ENCODE measurements at regions not wholly inside any gene's neighbourhood (a gene's known extent, or its start where the extent isn't known, plus 50 kb on each side); places are given as distances from the start of the nearest gene placed in this dataset.
A peak's percentile ranks its signal among the peaks of the same experiment; 100 is the strongest.

DNA sequence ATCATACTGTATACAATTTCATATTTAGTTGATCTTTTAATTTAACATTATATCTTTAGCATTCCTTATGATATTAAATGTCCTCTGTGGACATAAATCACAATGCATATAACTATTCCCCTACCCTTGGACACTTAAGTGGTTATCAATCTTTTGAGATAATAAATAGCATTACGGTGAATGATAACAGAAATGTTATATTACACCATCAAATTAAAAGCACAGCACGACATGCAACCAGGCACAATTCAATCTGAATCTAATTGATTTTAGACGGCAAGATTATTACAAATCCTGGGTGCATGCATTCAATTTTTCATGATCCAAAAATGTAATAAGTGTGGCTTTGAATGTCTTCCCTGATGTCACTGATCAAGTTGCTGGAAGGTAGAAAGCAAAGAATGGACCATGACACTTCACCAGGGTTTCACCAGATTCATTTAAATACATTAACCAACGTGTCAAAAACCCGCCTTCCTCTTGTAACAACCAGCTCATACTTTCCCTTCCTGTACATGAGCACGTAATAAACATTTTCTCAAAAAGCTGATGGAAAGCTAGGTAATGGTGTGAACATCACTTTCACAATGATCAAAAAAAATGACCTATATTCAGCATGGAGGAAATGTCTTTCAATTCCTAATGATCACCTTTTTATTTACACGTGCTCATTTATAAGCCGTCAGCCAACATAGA is 513.7 kb upstream of the ID2 start:
- Mint-ChIP-seq H3K9me3 (ENCODE audit: unreplicated experiment) (no peaks in the 10 kb centered on the region), H3K4me3 (ENCODE audit: unreplicated experiment) (no peak overlapping the region), H3K27me3 (ENCODE audit: unreplicated experiment) (no peaks in the 10 kb centered on the region), H3K4me1 (ENCODE audit: unreplicated experiment) (peaks cover 36% of the 10 kb centered on the region), H3K27ac (ENCODE audit: unreplicated experiment) (no peak overlapping the region), H3K36me3 (ENCODE audit: unreplicated experiment) (no peaks in the 10 kb centered on the region)
- DNase-seq (ENCODE audit: extremely low spot score, unreplicated experiment): no peak
- TF ChIP-seq CTCF (IDR thresholded peaks at IDR 0.05): no peak

GRCh38 chr2:8168876-8169424 is 512.9 kb upstream of the ID2 start:
- Mint-ChIP-seq H3K27me3 (ENCODE audit: unreplicated experiment) (no peaks in the 10 kb centered on the region), H3K4me1 (ENCODE audit: unreplicated experiment) (peaks cover 42% of the 10 kb centered on the region), H3K4me3 (ENCODE audit: unreplicated experiment) (no peak overlapping the region), H3K27ac (ENCODE audit: unreplicated experiment) (peak overlapping the region; percentile 71), H3K36me3 (ENCODE audit: unreplicated experiment) (no peaks in the 10 kb centered on the region), H3K9me3 (ENCODE audit: unreplicated experiment) (no peaks in the 10 kb centered on the region)
- DNase-seq (ENCODE audit: extremely low spot score, unreplicated experiment): no peak
- TF ChIP-seq CTCF (IDR thresholded peaks at IDR 0.05): no peak

DNA sequence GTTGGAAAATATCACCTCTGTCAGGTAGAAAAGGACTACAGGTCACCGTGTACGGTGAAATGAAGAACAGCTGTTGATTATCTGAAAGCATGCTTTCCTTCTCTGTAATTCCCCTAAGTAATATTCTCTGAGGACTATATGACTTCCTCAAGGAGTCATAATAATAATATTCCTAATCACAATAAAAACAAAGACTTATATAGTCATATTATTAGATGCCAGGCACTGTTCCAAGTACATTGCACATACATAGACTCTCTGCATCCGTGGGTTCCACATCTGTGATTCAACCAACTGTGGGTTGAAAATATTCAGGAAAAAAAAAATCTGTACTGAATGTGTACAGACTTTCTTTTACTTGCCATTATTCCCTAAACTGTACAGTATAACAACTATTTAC is 512.4 kb upstream of the ID2 start:
- Mint-ChIP-seq H3K36me3 (ENCODE audit: unreplicated experiment) (no peaks in the 10 kb centered on the region), H3K9me3 (ENCODE audit: unreplicated experiment) (no peaks in the 10 kb centered on the region), H3K4me3 (ENCODE audit: unreplicated experiment) (no peak overlapping the region), H3K4me1 (ENCODE audit: unreplicated experiment) (peaks cover 46% of the 10 kb centered on the region), H3K27me3 (ENCODE audit: unreplicated experiment) (no peaks in the 10 kb centered on the region), H3K27ac (ENCODE audit: unreplicated experiment) (peak overlapping the region; percentile 71)
- DNase-seq (ENCODE audit: extremely low spot score, unreplicated experiment): no peak
- TF ChIP-seq CTCF (IDR thresholded peaks at IDR 0.05): no peak

DNA sequence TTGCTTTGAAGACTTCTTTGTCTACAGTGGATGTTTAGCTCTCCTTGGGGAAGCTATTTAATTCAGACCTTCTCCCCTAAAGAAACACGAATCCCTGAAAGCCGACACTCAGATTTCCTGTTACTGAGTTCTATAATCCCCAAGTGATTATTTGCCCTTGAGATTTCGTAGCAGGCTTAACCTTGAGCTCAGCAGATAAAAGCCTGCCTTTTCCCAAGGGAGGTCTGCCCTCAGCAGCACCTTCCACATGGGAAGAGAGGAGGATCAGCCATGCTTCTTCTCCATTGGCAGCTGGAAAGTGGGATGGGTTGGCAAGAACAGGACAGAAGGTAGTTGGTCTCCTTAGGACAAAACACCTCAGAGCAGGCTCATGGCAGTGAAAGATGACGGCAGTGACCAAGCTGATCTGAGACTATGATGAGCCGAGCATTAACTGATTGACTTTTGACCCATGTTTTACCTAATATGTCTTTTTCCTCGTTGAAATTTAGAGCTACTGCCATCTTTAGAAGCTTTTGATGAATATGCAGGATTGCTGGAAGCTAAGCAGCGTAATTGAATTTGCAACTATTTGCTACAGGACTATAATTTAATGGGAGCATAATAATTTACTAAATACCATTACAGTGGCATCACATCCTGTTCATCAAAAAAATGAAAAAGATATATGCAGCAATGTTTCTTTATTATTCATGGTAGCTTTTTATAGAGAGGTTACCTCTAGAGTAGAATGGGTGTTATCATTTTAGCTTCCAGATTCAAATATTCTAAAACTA is 511.1 kb upstream of the ID2 start:
- DNase-seq (ENCODE audit: extremely low spot score, unreplicated experiment): no peak
- Mint-ChIP-seq H3K4me1 (ENCODE audit: unreplicated experiment) (peaks cover 55% of the 10 kb centered on the region), H3K4me3 (ENCODE audit: unreplicated experiment) (no peak overlapping the region), H3K27me3 (ENCODE audit: unreplicated experiment) (no peaks in the 10 kb centered on the region), H3K9me3 (ENCODE audit: unreplicated experiment) (peaks cover 11% of the 10 kb centered on the region), H3K36me3 (ENCODE audit: unreplicated experiment) (no peaks in the 10 kb centered on the region), H3K27ac (ENCODE audit: unreplicated experiment) (no peak overlapping the region)
- no peak for TF ChIP-seq CTCF (IDR thresholded peaks at IDR 0.05)

DNA sequence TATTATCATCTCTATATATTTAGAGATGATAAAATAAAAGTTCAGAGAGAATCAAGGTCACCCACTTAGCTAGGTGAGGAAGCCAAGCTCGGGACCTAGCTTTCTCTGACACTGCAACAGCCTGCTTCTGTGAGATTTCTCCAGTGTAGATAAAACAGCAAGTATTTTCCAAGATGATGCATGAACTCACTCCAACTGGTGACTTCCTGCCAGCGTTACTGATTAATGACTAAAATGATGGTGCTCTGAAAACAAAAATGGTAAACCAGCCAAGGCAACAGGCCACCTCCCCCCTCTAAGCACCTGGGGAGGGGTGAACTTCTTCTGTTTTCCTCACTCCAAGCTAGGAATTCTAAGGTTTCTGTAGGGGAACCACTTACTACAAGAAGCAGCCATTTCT is 510.2 kb upstream of the ID2 start:
- Mint-ChIP-seq H3K36me3 (ENCODE audit: unreplicated experiment) (no peaks in the 10 kb centered on the region), H3K9me3 (ENCODE audit: unreplicated experiment) (peaks cover 12% of the 10 kb centered on the region), H3K27ac (ENCODE audit: unreplicated experiment) (no peak overlapping the region), H3K27me3 (ENCODE audit: unreplicated experiment) (no peaks in the 10 kb centered on the region), H3K4me3 (ENCODE audit: unreplicated experiment) (no peak overlapping the region), H3K4me1 (ENCODE audit: unreplicated experiment) (peaks cover 55% of the 10 kb centered on the region)
- DNase-seq (ENCODE audit: extremely low spot score, unreplicated experiment): no peak
- TF ChIP-seq CTCF (IDR thresholded peaks at IDR 0.05): no peak
